Activated B cell treated with CpG ODN at 0.5 μM for 24 hours (primary cell): ENCODE measurements at regions not wholly inside any gene's neighbourhood (a gene's known extent, or its start where the extent isn't known, plus 50 kb on each side); places are given as distances from the start of the nearest gene placed in this dataset.

Source experiments
- ATAC-seq: fragments of 200-7000 bp; cut with Tn5 transposase; one replicate; pipeline ENCODE4 v1.10.0; 2021; ENCODE audit warnings: low read depth, mild to moderate bottlenecking, moderate library complexity
- CTCF ChIA-PET: fragments of 350-600 bp; sonication (Branson Sonifier 250); formaldehyde crosslinking; loops from one replicate; lab custom pipeline; 2021; ENCODE audit warnings: antibody characterized with exemption; lab: Charles Lee
- POLR2A ChIA-PET: fragments of 350-600 bp; sonication (Branson Sonifier 250); formaldehyde crosslinking; loops from one replicate; lab custom pipeline; 2021; ENCODE audit warnings: antibody characterized with exemption; lab: Charles Lee
- DNase-seq: peaks from one replicate; pipeline ENCODE4 v3.0.0; 2022
- H3K27ac Mint-ChIP-seq: one replicate; pipeline ENCODE4 v1.8.0; 2020; ENCODE audit warnings: mixed read lengths
- H3K27me3 Mint-ChIP-seq: one replicate; pipeline ENCODE4 v1.8.0; 2021; ENCODE audit warnings: mixed read lengths
- H3K36me3 Mint-ChIP-seq: one replicate; pipeline ENCODE4 v1.8.0; 2021; ENCODE audit warnings: low read depth, mixed read lengths
- H3K4me1 Mint-ChIP-seq: one replicate; pipeline ENCODE4 v1.8.0; 2021; ENCODE audit warnings: mixed read lengths
- H3K4me3 Mint-ChIP-seq: one replicate; pipeline ENCODE4 v1.8.0; 2020; ENCODE audit warnings: mild to moderate bottlenecking, mixed read lengths
- H3K9me3 Mint-ChIP-seq: one replicate; pipeline ENCODE4 v1.8.0; 2020; ENCODE audit warnings: mixed read lengths
- CTCF ChIP-seq: fragments of 200-600 bp; IDR thresholded peaks from one replicate; pipeline ENCODE4 v1.8.0; 2022; ENCODE audit warnings: antibody characterized with exemption, mild to moderate bottlenecking
- intact Hi-C: fragments of 100-400 bp; cut with micrococcal nuclease; formaldehyde crosslinking; loops from one replicate; pipeline ENCODE4 v1.15.1; 2024

GRCh38 chr7:98565103-98565502 is 52.0 kb upstream of the NPTX2 start:
- CTCF ChIA-PET, result no interaction called here
- DNase-seq, result no peak
- Mint-ChIP-seq H3K4me1 (no peaks in the 10 kb centered on the region), H3K36me3 (no peaks in the 10 kb centered on the region), H3K9me3 (peaks cover 6% of the 10 kb centered on the region), H3K4me3 (no peak overlapping the region), H3K27me3 (peaks cover 11% of the 10 kb centered on the region), H3K27ac (no peak overlapping the region)
- POLR2A ChIA-PET, result no interaction called here
- no peak for TF ChIP-seq CTCF
- intact Hi-C loops, result no loop called here
- no peak for ATAC-seq

- intact Hi-C loops, result no loop called here
- ChIA-PET POLR2A (no interaction called here), CTCF (no interaction called here)
- TF ChIP-seq CTCF, result no peak
- ATAC-seq (no peak), DNase-seq (no peak)
- Mint-ChIP-seq H3K27me3 (peaks cover 12% of the 10 kb centered on the region), H3K4me1 (no peaks in the 10 kb centered on the region), H3K27ac (no peak overlapping the region), H3K36me3 (no peaks in the 10 kb centered on the region), H3K4me3 (no peak overlapping the region), H3K9me3 (peaks cover 8% of the 10 kb centered on the region)
These were observed 54.1 kb upstream of the NPTX2 start for GRCh38 chr7:98562871-98563495.

GRCh38 chr7:98562381-98562823 is 54.7 kb upstream of the NPTX2 start:
- no peak overlapping the region for H3K27ac Mint-ChIP-seq
- ATAC-seq (no peak), DNase-seq (no peak)
- peaks cover 11% of the 10 kb centered on the region for H3K27me3 Mint-ChIP-seq
- no peaks in the 10 kb centered on the region for H3K4me1 Mint-ChIP-seq
- ChIA-PET POLR2A (no interaction called here), CTCF (no interaction called here)
- intact Hi-C loops, result no loop called here
- no peak overlapping the region for H3K4me3 Mint-ChIP-seq
- no peaks in the 10 kb centered on the region for H3K36me3 Mint-ChIP-seq
- H3K9me3 Mint-ChIP-seq, result peaks cover 8% of the 10 kb centered on the region
- no peak for TF ChIP-seq CTCF

- Mint-ChIP-seq H3K36me3 (no peaks in the 10 kb centered on the region), H3K27me3 (peaks cover 13% of the 10 kb centered on the region), H3K9me3 (peaks cover 8% of the 10 kb centered on the region), H3K4me1 (no peaks in the 10 kb centered on the region), H3K4me3 (no peak overlapping the region), H3K27ac (no peak overlapping the region)
- DNase-seq (no peak), ATAC-seq (no peak)
- TF ChIP-seq CTCF, result no peak
- intact Hi-C loops, result no loop called here
- CTCF ChIA-PET, result no interaction called here
- POLR2A ChIA-PET, result no interaction called here
These were observed 57.1 kb upstream of the NPTX2 start for GRCh38 chr7:98559958-98560357.

GRCh38 chr7:98559219-98559618 is 57.9 kb upstream of the NPTX2 start:
- TF ChIP-seq CTCF, result no peak
- DNase-seq, result no peak

More at GRCh38 chr7:98559219-98559618, 57.9 kb upstream of the NPTX2 start:
- POLR2A ChIA-PET, result no interaction called here
- intact Hi-C loops, result no loop called here
- no peak overlapping the region for H3K27ac Mint-ChIP-seq
- H3K36me3 Mint-ChIP-seq, result no peaks in the 10 kb centered on the region
- H3K9me3 Mint-ChIP-seq, result peaks cover 8% of the 10 kb centered on the region
- H3K4me3 Mint-ChIP-seq, result no peak overlapping the region
- CTCF ChIA-PET, result no interaction called here
- no peaks in the 10 kb centered on the region for H3K4me1 Mint-ChIP-seq
- ATAC-seq, result no peak
- H3K27me3 Mint-ChIP-seq, result peaks cover 13% of the 10 kb centered on the region
